H1 (cell line): ENCODE measurements at regions not wholly inside any gene's neighbourhood (a gene's known extent, or its start where the extent isn't known, plus 50 kb on each side); places are given as distances from the start of the nearest gene placed in this dataset.

ENCODE experiments used
- PHF8 ChIP-seq: fragments of 200-600 bp; sonication (generic); conservative IDR thresholded peaks from 2 replicates; pipeline ENCODE4 v1.7.1; 2012; ENCODE audit warnings: low read depth, mild to moderate bottlenecking, inconsistent platforms, low read length, moderate library complexity
- SP1 ChIP-seq: IDR thresholded peaks from 2 replicates; pipeline ENCODE4 v1.6.1; 2011; ENCODE audit warnings: low read depth, low read length
- SRF ChIP-seq: IDR thresholded peaks from 2 replicates; pipeline ENCODE4 v1.6.1; 2011; ENCODE audit warnings: mild to moderate bottlenecking, low read depth, low read length, moderate library complexity
- TF ChIP-seq, protein P1 (sequence below): fragments of 300-600 bp; sonication (generic); IDR thresholded peaks from 2 replicates; pipeline ENCODE4 v1.7.1; 2012; ENCODE audit warnings: low read length, moderate library complexity, mild to moderate bottlenecking, inconsistent platforms; ENCODE audit not compliant: insufficient replicate concordance

DNA sequence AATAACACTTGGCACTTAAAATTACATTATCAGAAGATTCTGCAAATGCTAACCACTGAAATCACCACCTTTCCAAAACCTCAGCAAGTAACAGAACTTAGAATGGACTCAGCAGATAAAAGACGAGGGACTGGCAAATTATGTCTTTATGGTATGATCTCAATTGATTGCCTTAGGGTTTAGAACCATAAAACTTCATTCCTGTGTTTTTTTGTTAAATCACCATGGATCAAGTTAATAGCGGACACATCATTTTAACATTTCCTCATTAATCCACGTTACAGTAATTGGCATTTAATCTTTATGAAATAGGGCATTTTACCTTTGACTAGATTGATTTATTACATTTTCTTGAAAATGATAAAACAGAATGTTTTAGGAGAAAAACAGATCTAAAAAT, 2070.3 kb downstream of the PCDH9 start (continued):
- TF ChIP-seq, protein P1, sequence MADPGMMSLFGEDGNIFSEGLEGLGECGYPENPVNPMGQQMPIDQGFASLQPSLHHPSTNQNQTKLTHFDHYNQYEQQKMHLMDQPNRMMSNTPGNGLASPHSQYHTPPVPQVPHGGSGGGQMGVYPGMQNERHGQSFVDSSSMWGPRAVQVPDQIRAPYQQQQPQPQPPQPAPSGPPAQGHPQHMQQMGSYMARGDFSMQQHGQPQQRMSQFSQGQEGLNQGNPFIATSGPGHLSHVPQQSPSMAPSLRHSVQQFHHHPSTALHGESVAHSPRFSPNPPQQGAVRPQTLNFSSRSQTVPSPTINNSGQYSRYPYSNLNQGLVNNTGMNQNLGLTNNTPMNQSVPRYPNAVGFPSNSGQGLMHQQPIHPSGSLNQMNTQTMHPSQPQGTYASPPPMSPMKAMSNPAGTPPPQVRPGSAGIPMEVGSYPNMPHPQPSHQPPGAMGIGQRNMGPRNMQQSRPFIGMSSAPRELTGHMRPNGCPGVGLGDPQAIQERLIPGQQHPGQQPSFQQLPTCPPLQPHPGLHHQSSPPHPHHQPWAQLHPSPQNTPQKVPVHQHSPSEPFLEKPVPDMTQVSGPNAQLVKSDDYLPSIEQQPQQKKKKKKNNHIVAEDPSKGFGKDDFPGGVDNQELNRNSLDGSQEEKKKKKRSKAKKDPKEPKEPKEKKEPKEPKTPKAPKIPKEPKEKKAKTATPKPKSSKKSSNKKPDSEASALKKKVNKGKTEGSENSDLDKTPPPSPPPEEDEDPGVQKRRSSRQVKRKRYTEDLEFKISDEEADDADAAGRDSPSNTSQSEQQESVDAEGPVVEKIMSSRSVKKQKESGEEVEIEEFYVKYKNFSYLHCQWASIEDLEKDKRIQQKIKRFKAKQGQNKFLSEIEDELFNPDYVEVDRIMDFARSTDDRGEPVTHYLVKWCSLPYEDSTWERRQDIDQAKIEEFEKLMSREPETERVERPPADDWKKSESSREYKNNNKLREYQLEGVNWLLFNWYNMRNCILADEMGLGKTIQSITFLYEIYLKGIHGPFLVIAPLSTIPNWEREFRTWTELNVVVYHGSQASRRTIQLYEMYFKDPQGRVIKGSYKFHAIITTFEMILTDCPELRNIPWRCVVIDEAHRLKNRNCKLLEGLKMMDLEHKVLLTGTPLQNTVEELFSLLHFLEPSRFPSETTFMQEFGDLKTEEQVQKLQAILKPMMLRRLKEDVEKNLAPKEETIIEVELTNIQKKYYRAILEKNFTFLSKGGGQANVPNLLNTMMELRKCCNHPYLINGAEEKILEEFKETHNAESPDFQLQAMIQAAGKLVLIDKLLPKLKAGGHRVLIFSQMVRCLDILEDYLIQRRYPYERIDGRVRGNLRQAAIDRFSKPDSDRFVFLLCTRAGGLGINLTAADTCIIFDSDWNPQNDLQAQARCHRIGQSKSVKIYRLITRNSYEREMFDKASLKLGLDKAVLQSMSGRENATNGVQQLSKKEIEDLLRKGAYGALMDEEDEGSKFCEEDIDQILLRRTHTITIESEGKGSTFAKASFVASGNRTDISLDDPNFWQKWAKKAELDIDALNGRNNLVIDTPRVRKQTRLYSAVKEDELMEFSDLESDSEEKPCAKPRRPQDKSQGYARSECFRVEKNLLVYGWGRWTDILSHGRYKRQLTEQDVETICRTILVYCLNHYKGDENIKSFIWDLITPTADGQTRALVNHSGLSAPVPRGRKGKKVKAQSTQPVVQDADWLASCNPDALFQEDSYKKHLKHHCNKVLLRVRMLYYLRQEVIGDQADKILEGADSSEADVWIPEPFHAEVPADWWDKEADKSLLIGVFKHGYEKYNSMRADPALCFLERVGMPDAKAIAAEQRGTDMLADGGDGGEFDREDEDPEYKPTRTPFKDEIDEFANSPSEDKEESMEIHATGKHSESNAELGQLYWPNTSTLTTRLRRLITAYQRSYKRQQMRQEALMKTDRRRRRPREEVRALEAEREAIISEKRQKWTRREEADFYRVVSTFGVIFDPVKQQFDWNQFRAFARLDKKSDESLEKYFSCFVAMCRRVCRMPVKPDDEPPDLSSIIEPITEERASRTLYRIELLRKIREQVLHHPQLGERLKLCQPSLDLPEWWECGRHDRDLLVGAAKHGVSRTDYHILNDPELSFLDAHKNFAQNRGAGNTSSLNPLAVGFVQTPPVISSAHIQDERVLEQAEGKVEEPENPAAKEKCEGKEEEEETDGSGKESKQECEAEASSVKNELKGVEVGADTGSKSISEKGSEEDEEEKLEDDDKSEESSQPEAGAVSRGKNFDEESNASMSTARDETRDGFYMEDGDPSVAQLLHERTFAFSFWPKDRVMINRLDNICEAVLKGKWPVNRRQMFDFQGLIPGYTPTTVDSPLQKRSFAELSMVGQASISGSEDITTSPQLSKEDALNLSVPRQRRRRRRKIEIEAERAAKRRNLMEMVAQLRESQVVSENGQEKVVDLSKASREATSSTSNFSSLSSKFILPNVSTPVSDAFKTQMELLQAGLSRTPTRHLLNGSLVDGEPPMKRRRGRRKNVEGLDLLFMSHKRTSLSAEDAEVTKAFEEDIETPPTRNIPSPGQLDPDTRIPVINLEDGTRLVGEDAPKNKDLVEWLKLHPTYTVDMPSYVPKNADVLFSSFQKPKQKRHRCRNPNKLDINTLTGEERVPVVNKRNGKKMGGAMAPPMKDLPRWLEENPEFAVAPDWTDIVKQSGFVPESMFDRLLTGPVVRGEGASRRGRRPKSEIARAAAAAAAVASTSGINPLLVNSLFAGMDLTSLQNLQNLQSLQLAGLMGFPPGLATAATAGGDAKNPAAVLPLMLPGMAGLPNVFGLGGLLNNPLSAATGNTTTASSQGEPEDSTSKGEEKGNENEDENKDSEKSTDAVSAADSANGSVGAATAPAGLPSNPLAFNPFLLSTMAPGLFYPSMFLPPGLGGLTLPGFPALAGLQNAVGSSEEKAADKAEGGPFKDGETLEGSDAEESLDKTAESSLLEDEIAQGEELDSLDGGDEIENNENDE, result no peak
- TF ChIP-seq SRF (no peak), PHF8 (no peak), SP1 (no peak)
